Lower lobe of right lung (tissue), 2 donors: ENCODE measurements at regions not wholly inside any gene's neighbourhood (a gene's known extent, or its start where the extent isn't known, plus 50 kb on each side); places are given as distances from the start of the nearest gene placed in this dataset.

ENCODE experiments used
- ATAC-seq, 2 donors: fragments of 200-7000 bp; cut with Tn5 transposase; one replicate each; pipeline ENCODE4 v1.9.1; 2020 to 2022; ENCODE audit warnings: mild to moderate bottlenecking in 2 of 2, moderate library complexity in 2 of 2
- DNase-seq: peaks from one replicate; pipeline ENCODE4 v3.0.0-alpha.2; 2020
- H3K27ac ChIP-seq: fragments of 200-600 bp; one replicate; pipeline ENCODE4 v1.8.0; 2022
- H3K27me3 ChIP-seq: fragments of 200-600 bp; one replicate; pipeline ENCODE4 v1.8.0; 2022; ENCODE audit warnings: low read depth
- H3K36me3 ChIP-seq: fragments of 200-600 bp; one replicate; pipeline ENCODE4 v1.8.0; 2022; ENCODE audit warnings: mild to moderate bottlenecking
- H3K4me1 ChIP-seq: fragments of 200-600 bp; one replicate; pipeline ENCODE4 v1.8.0; 2022
- H3K4me3 ChIP-seq: fragments of 200-600 bp; one replicate; pipeline ENCODE4 v1.8.0; 2022; ENCODE audit warnings: mild to moderate bottlenecking
- H3K9me3 ChIP-seq: fragments of 200-600 bp; one replicate; pipeline ENCODE4 v1.8.0; 2022
- intact Hi-C: fragments of 100-400 bp; cut with DNase I; formaldehyde crosslinking; loops from one replicate; pipeline ENCODE4 v1.11.0; 2022
- TF ChIP-seq, protein P1 (sequence below): fragments of 200-600 bp; IDR thresholded peaks from one replicate; pipeline ENCODE4 v1.8.0; 2022; ENCODE audit warnings: antibody characterized with exemption, mild to moderate bottlenecking
- donor health status: DM: no; HTN: yes; CAD: no; lungs with severe emphysema.

DNA sequence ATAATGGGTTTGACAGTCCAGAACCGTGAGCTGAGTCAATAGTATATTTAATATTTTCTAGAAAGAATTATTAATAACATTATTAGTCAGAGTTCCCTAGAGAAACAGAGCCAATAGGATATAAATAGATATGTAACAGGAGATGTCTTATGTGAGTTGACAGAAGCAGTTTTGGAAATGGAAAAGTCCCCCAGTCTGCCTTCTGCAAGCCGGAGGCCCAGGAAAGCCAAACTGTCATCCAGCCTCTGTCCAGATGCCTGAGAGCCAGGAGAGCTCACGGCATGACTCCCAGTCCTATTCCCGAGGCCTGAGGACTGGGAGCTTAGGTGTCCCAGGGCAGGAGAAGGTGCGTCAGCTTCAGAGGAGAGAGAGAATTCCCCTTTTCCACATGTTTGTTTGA lies 286.4 kb upstream of the ADARB2 start:
- no peak overlapping the region for H3K27ac ChIP-seq
- no peak for DNase-seq
- intact Hi-C loops = no loop called here
- H3K9me3 ChIP-seq = no peaks in the 10 kb centered on the region
- no peak for ATAC-seq
- H3K4me1 ChIP-seq = no peaks in the 10 kb centered on the region
- no peaks in the 10 kb centered on the region for H3K27me3 ChIP-seq
- H3K4me3 ChIP-seq = no peak overlapping the region
- no peaks in the 10 kb centered on the region for H3K36me3 ChIP-seq
- TF ChIP-seq, protein P1, sequence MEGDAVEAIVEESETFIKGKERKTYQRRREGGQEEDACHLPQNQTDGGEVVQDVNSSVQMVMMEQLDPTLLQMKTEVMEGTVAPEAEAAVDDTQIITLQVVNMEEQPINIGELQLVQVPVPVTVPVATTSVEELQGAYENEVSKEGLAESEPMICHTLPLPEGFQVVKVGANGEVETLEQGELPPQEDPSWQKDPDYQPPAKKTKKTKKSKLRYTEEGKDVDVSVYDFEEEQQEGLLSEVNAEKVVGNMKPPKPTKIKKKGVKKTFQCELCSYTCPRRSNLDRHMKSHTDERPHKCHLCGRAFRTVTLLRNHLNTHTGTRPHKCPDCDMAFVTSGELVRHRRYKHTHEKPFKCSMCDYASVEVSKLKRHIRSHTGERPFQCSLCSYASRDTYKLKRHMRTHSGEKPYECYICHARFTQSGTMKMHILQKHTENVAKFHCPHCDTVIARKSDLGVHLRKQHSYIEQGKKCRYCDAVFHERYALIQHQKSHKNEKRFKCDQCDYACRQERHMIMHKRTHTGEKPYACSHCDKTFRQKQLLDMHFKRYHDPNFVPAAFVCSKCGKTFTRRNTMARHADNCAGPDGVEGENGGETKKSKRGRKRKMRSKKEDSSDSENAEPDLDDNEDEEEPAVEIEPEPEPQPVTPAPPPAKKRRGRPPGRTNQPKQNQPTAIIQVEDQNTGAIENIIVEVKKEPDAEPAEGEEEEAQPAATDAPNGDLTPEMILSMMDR = no peak

DNA sequence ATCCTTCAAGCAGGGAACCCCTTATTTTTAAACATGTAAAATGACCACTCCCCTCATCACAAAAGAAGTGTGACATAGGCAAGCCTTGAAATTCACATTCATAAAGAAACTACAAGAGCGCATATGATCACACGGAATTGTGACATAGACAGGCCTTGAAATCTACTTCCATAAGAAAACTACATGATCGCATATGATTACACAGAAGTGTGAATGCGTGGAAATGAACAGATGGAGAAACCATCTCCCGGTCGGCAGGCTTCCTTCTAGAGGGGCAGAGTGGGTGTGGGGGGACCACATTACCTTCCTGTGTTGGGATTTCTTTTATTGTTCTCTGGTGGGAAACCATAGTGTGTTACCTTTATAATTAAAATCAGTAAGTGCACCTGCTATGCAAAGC lies 285.1 kb upstream of the ADARB2 start:
- no peaks in the 10 kb centered on the region for H3K4me1 ChIP-seq
- H3K27me3 ChIP-seq = no peaks in the 10 kb centered on the region
- no peak for ATAC-seq
- no peak overlapping the region for H3K27ac ChIP-seq
- H3K36me3 ChIP-seq = no peaks in the 10 kb centered on the region
- H3K4me3 ChIP-seq = no peak overlapping the region
- TF ChIP-seq, protein P1 = no peak
- intact Hi-C loops = no loop called here
- H3K9me3 ChIP-seq = no peaks in the 10 kb centered on the region
- DNase-seq = no peak

- intact Hi-C loops = no loop called here
- TF ChIP-seq, protein P1 = no peak
- no peak for DNase-seq
- Histone ChIP-seq H3K36me3 (no peaks in the 10 kb centered on the region), H3K9me3 (no peaks in the 10 kb centered on the region), H3K4me1 (no peaks in the 10 kb centered on the region), H3K27me3 (no peaks in the 10 kb centered on the region), H3K4me3 (no peak overlapping the region), H3K27ac (no peak overlapping the region)
- ATAC-seq = no peak
Observed at GRCh38 chr10:2020836-2021235, 283.5 kb upstream of the ADARB2 start.

- H3K9me3 ChIP-seq = no peaks in the 10 kb centered on the region
- ATAC-seq (no peak), DNase-seq (no peak)
- no peaks in the 10 kb centered on the region for H3K36me3 ChIP-seq
- TF ChIP-seq, protein P1 = no peak
- intact Hi-C loops = no loop called here
- no peak overlapping the region for H3K4me3 ChIP-seq
- no peaks in the 10 kb centered on the region for H3K4me1 ChIP-seq
- H3K27ac ChIP-seq = no peak overlapping the region
- no peaks in the 10 kb centered on the region for H3K27me3 ChIP-seq
Observed at GRCh38 chr10:2019803-2020202, 282.5 kb upstream of the ADARB2 start.

GRCh38 chr10:2019281-2019680 lies 282.0 kb upstream of the ADARB2 start:
- Histone ChIP-seq H3K27me3 (no peaks in the 10 kb centered on the region), H3K4me3 (no peak overlapping the region), H3K27ac (no peak overlapping the region), H3K4me1 (no peaks in the 10 kb centered on the region), H3K36me3 (no peaks in the 10 kb centered on the region), H3K9me3 (no peaks in the 10 kb centered on the region)
- DNase-seq (no peak), ATAC-seq (no peak)
- intact Hi-C loops = no loop called here
- TF ChIP-seq, protein P1 = no peak

- intact Hi-C loops = no loop called here
- ATAC-seq (no peak), DNase-seq (no peak)
- Histone ChIP-seq H3K4me1 (no peaks in the 10 kb centered on the region), H3K27ac (no peak overlapping the region), H3K4me3 (no peak overlapping the region), H3K27me3 (no peaks in the 10 kb centered on the region), H3K9me3 (no peaks in the 10 kb centered on the region), H3K36me3 (no peaks in the 10 kb centered on the region)
- TF ChIP-seq, protein P1 = no peak
Observed at GRCh38 chr10:2014541-2014940, 277.2 kb upstream of the ADARB2 start.
